ENCODE measurements at regions not wholly inside any gene's neighbourhood (a gene's known extent, or its start where the extent isn't known, plus 50 kb on each side); places are given as distances from the start of the nearest gene placed in this dataset.

DNA sequence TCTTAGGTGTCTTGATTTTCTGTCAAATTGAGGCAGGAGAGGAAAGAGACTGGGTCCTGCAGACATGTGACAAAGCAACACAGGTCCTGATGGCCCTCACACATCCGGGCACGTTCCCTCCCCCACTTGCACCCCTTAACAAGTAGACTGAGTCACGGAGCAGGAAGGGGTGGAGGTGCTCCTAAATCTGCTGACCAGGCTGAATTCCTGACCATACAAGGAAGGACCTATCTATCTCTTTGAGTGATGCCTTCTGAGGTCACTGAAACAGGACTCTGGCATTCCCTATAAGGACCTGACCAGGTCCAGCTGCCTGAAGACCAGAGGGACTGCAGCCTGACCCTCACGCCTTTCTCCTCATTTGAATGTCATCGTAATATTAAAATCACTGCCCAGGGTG lies 250.3 kb downstream of the COL4A1 start:
- no peaks in the 10 kb centered on the region for H3K4me1 ChIP-seq (ENCODE audit: insufficient read depth)
- TF ChIP-seq, protein P1, sequence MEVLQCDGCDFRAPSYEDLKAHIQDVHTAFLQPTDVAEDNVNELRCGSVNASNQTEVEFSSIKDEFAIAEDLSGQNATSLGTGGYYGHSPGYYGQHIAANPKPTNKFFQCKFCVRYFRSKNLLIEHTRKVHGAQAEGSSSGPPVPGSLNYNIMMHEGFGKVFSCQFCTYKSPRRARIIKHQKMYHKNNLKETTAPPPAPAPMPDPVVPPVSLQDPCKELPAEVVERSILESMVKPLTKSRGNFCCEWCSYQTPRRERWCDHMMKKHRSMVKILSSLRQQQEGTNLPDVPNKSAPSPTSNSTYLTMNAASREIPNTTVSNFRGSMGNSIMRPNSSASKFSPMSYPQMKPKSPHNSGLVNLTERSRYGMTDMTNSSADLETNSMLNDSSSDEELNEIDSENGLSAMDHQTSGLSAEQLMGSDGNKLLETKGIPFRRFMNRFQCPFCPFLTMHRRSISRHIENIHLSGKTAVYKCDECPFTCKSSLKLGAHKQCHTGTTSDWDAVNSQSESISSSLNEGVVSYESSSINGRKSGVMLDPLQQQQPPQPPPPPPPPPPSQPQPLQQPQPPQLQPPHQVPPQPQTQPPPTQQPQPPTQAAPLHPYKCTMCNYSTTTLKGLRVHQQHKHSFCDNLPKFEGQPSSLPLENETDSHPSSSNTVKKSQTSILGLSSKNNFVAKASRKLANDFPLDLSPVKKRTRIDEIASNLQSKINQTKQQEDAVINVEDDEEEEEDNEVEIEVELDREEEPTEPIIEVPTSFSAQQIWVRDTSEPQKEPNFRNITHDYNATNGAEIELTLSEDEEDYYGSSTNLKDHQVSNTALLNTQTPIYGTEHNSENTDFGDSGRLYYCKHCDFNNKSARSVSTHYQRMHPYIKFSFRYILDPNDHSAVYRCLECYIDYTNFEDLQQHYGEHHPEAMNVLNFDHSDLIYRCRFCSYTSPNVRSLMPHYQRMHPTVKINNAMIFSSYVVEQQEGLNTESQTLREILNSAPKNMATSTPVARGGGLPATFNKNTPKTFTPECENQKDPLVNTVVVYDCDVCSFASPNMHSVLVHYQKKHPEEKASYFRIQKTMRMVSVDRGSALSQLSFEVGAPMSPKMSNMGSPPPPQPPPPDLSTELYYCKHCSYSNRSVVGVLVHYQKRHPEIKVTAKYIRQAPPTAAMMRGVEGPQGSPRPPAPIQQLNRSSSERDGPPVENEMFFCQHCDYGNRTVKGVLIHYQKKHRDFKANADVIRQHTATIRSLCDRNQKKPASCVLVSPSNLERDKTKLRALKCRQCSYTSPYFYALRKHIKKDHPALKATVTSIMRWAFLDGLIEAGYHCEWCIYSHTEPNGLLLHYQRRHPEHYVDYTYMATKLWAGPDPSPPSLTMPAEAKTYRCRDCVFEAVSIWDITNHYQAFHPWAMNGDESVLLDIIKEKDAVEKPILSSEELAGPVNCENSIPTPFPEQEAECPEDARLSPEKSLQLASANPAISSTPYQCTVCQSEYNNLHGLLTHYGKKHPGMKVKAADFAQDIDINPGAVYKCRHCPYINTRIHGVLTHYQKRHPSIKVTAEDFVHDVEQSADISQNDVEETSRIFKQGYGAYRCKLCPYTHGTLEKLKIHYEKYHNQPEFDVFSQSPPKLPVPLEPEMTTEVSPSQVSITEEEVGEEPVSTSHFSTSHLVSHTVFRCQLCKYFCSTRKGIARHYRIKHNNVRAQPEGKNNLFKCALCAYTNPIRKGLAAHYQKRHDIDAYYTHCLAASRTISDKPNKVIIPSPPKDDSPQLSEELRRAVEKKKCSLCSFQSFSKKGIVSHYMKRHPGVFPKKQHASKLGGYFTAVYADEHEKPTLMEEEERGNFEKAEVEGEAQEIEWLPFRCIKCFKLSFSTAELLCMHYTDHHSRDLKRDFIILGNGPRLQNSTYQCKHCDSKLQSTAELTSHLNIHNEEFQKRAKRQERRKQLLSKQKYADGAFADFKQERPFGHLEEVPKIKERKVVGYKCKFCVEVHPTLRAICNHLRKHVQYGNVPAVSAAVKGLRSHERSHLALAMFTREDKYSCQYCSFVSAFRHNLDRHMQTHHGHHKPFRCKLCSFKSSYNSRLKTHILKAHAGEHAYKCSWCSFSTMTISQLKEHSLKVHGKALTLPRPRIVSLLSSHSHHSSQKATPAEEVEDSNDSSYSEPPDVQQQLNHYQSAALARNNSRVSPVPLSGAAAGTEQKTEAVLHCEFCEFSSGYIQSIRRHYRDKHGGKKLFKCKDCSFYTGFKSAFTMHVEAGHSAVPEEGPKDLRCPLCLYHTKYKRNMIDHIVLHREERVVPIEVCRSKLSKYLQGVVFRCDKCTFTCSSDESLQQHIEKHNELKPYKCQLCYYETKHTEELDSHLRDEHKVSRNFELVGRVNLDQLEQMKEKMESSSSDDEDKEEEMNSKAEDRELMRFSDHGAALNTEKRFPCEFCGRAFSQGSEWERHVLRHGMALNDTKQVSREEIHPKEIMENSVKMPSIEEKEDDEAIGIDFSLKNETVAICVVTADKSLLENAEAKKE (CRISPR knock-in tag; IDR thresholded peaks at IDR 0.05), result no peak
- TF ChIP-seq POLR2AphosphoS5 (IDR thresholded peaks at IDR 0.05; ENCODE audit: low read depth), result no peak
- TF ChIP-seq EZH2phosphoT487 (IDR thresholded peaks at IDR 0.05; ENCODE audit: unreplicated experiment), result no peak
- TF ChIP-seq, protein P2, sequence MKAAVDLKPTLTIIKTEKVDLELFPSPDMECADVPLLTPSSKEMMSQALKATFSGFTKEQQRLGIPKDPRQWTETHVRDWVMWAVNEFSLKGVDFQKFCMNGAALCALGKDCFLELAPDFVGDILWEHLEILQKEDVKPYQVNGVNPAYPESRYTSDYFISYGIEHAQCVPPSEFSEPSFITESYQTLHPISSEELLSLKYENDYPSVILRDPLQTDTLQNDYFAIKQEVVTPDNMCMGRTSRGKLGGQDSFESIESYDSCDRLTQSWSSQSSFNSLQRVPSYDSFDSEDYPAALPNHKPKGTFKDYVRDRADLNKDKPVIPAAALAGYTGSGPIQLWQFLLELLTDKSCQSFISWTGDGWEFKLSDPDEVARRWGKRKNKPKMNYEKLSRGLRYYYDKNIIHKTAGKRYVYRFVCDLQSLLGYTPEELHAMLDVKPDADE (IDR thresholded peaks at IDR 0.05), result no peak
- TF ChIP-seq STAT1 (IDR thresholded peaks at IDR 0.05; ENCODE audit: unreplicated experiment), result no peak
- TF ChIP-seq, protein P3, sequence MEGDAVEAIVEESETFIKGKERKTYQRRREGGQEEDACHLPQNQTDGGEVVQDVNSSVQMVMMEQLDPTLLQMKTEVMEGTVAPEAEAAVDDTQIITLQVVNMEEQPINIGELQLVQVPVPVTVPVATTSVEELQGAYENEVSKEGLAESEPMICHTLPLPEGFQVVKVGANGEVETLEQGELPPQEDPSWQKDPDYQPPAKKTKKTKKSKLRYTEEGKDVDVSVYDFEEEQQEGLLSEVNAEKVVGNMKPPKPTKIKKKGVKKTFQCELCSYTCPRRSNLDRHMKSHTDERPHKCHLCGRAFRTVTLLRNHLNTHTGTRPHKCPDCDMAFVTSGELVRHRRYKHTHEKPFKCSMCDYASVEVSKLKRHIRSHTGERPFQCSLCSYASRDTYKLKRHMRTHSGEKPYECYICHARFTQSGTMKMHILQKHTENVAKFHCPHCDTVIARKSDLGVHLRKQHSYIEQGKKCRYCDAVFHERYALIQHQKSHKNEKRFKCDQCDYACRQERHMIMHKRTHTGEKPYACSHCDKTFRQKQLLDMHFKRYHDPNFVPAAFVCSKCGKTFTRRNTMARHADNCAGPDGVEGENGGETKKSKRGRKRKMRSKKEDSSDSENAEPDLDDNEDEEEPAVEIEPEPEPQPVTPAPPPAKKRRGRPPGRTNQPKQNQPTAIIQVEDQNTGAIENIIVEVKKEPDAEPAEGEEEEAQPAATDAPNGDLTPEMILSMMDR (conservative IDR thresholded peaks at IDR 0.05; ENCODE audit: low read depth in 2 of 2), result no peak
- TF ChIP-seq EZH2 (IDR thresholded peaks at IDR 0.05; ENCODE audit: low read depth, unreplicated experiment), result no peak
- TF ChIP-seq ZNF114 (CRISPR knock-in tag; IDR thresholded peaks at IDR 0.05), result no peak
- TF ChIP-seq CREB1 (CRISPR knock-in tag; IDR thresholded peaks at IDR 0.05; ENCODE audit: low read depth), result no peak
- no peak for TF ChIP-seq NANOG (IDR thresholded peaks at IDR 0.05; ENCODE audit: borderline replicate concordance)
- TF ChIP-seq JUNB (IDR thresholded peaks at IDR 0.05; ENCODE audit: unreplicated experiment), result no peak
- TF ChIP-seq ZNF331 (CRISPR knock-in tag; IDR thresholded peaks at IDR 0.05; ENCODE audit: low read depth), result no peak
- TF ChIP-seq, protein P4, sequence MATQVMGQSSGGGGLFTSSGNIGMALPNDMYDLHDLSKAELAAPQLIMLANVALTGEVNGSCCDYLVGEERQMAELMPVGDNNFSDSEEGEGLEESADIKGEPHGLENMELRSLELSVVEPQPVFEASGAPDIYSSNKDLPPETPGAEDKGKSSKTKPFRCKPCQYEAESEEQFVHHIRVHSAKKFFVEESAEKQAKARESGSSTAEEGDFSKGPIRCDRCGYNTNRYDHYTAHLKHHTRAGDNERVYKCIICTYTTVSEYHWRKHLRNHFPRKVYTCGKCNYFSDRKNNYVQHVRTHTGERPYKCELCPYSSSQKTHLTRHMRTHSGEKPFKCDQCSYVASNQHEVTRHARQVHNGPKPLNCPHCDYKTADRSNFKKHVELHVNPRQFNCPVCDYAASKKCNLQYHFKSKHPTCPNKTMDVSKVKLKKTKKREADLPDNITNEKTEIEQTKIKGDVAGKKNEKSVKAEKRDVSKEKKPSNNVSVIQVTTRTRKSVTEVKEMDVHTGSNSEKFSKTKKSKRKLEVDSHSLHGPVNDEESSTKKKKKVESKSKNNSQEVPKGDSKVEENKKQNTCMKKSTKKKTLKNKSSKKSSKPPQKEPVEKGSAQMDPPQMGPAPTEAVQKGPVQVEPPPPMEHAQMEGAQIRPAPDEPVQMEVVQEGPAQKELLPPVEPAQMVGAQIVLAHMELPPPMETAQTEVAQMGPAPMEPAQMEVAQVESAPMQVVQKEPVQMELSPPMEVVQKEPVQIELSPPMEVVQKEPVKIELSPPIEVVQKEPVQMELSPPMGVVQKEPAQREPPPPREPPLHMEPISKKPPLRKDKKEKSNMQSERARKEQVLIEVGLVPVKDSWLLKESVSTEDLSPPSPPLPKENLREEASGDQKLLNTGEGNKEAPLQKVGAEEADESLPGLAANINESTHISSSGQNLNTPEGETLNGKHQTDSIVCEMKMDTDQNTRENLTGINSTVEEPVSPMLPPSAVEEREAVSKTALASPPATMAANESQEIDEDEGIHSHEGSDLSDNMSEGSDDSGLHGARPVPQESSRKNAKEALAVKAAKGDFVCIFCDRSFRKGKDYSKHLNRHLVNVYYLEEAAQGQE (IDR thresholded peaks at IDR 0.05; ENCODE audit: unreplicated experiment), result no peak
- no peaks in the 10 kb centered on the region for H3K9me2 ChIP-seq (ENCODE audit: insufficient read depth)
- H3K27ac ChIP-seq (ENCODE audit: low read depth), result no peak overlapping the region
- H3F3A ChIP-seq (replicated peaks; ENCODE audit: low read depth), result no peaks in the 10 kb centered on the region
- H3K4me2 ChIP-seq, result no peak overlapping the region
- no peaks in the 10 kb centered on the region for H4K20me1 ChIP-seq (replicated peaks; ENCODE audit: insufficient read depth)
- H2AFZ ChIP-seq, result peak overlapping the region; percentile 63; the same call in 1 of the 2 replicates
- H3K79me2 ChIP-seq (replicated peaks; ENCODE audit: insufficient read depth), result no peaks in the 10 kb centered on the region
- H3K4me1 Mint-ChIP-seq, result peaks cover 3% of the 10 kb centered on the region; the same call in 2 of the 3 replicates
- H3K4me3 Mint-ChIP-seq, result no peak overlapping the region
- peak overlapping the region; percentile 54; the same call in 1 of the 2 replicates for H3K27ac Mint-ChIP-seq
- DNase-seq (ENCODE audit: low spot score) (no peak), ATAC-seq (no peak)
- H3K36me3 ChIP-seq (ENCODE audit: insufficient read depth), result no peaks in the 10 kb centered on the region
- H3K27me3 ChIP-seq (ENCODE audit: insufficient read depth), result no peaks in the 10 kb centered on the region
- peaks cover 3% of the 10 kb centered on the region; the same call in 2 of the 3 replicates for H3K9me3 Mint-ChIP-seq
- no peaks in the 10 kb centered on the region for H3K36me3 Mint-ChIP-seq (ENCODE audit: low read depth)
- H3K4me3 ChIP-seq, result no peak overlapping the region
- peaks cover 4% of the 10 kb centered on the region for H3K27me3 Mint-ChIP-seq (ENCODE audit: insufficient read depth, low read depth, poor library complexity)
